CD4-positive, CD25-positive, alpha-beta regulatory T cell (primary cell): ENCODE measurements at regions not wholly inside any gene's neighbourhood (a gene's known extent, or its start where the extent isn't known, plus 50 kb on each side); places are given as distances from the start of the nearest gene placed in this dataset.
"Not testable (repeated sequence)": the region's sequence is repeated elsewhere in the genome, so short reads cannot be mapped to it uniquely, and the experiment has no call there.

Experiments used
- ATAC-seq, 2 donors: fragments of 150-1000 bp; cut with Tn5 transposase; one replicate each; pipeline ENCODE4 v1.10.0; 2021; ENCODE audit warnings: low read depth in 2 of 2, moderate number of reproducible peaks in 2 of 2, moderate library complexity in 1 of 2
- DNase-seq, 3 donors: peaks; one replicate each; pipeline versions ENCODE4 v3.0.0 to v3.0.0-alpha.2; 2012 to 2022; ENCODE audit warnings: mixed read lengths in 1 of 3
- H3K27ac ChIP-seq: one replicate; pipeline ENCODE4 v1.7.0; 2013; ENCODE audit warnings: mild to moderate bottlenecking, low read length; ENCODE audit not compliant: insufficient read depth, poor library complexity, severe bottlenecking
- H3K27me3 ChIP-seq: one replicate; pipeline ENCODE4 v1.7.0; 2013; ENCODE audit warnings: low read length; ENCODE audit not compliant: control insufficient read depth, insufficient read depth
- H3K36me3 ChIP-seq: one replicate; pipeline ENCODE4 v1.7.0; 2013; ENCODE audit warnings: mild to moderate bottlenecking, low read length, moderate library complexity; ENCODE audit not compliant: control insufficient read depth, insufficient read depth
- H3K4me1 ChIP-seq: 2 replicates; pipeline ENCODE4 v1.7.0; 2013; ENCODE audit warnings: mild to moderate bottlenecking, low read length; ENCODE audit not compliant: insufficient read depth, control insufficient read depth, poor library complexity, severe bottlenecking
- H3K4me3 ChIP-seq: one replicate; pipeline ENCODE4 v1.7.0; 2013; ENCODE audit warnings: low read depth, mild to moderate bottlenecking, low read length, moderate library complexity
- H3K9me3 ChIP-seq, 2 experiments: 1 replicate in 1 of 2; 2 replicates in 1 of 2; pipeline ENCODE4 v1.7.0; 2013; ENCODE audit warnings: low read length in 2 of 2, mild to moderate bottlenecking in 1 of 2, moderate library complexity in 1 of 2; ENCODE audit not compliant: control insufficient read depth in 2 of 2
- H3K27ac Mint-ChIP-seq, 3 donors: one replicate each; pipeline ENCODE4 v1.8.0; 2020 to 2022; ENCODE audit warnings: mild to moderate bottlenecking in 3 of 3, mixed read lengths in 3 of 3, moderate library complexity in 2 of 3
- H3K27me3 Mint-ChIP-seq: one replicate; pipeline ENCODE4 v1.8.0; 2022; ENCODE audit warnings: mild to moderate bottlenecking, mixed read lengths
- H3K36me3 Mint-ChIP-seq: one replicate; pipeline ENCODE4 v1.8.0; 2020; ENCODE audit warnings: mixed read lengths
- H3K4me1 Mint-ChIP-seq, 4 donors: one replicate each; pipeline ENCODE4 v1.8.0; 2020 to 2022; ENCODE audit warnings: mixed read lengths in 4 of 4, mild to moderate bottlenecking in 1 of 4
- H3K4me3 Mint-ChIP-seq, 4 donors: one replicate each; pipeline ENCODE4 v1.8.0; 2020 to 2022; ENCODE audit warnings: mild to moderate bottlenecking in 4 of 4, mixed read lengths in 4 of 4, moderate library complexity in 3 of 4
- H3K9me3 Mint-ChIP-seq, 7 donors: one replicate each; pipeline ENCODE4 v1.8.0; 2020 to 2022; ENCODE audit warnings: mixed read lengths in 7 of 7, mild to moderate bottlenecking in 3 of 7, moderate library complexity in 2 of 7

- H3K36me3 ChIP-seq, H3K27me3 Mint-ChIP-seq, H3K27ac ChIP-seq, H3K36me3 Mint-ChIP-seq, H3K27ac Mint-ChIP-seq, H3K9me3 ChIP-seq, H3K4me1 ChIP-seq, H3K4me3 ChIP-seq, DNase-seq, H3K4me1 Mint-ChIP-seq, ATAC-seq, H3K4me3 Mint-ChIP-seq, H3K27me3 ChIP-seq: not testable (repeated sequence)
- peaks cover 0 to 12% (median 7%) of the 10 kb centered on the region in 7 donors for H3K9me3 Mint-ChIP-seq
These were observed 842.8 kb upstream of the COBL start for GRCh38 chr7:52159421-52159820.

- H3K4me1 Mint-ChIP-seq: no peaks in the 10 kb centered on the region
- Histone ChIP-seq H3K27me3 (no peaks in the 10 kb centered on the region), H3K27ac (no peak overlapping the region), H3K36me3 (no peaks in the 10 kb centered on the region), H3K4me1 (no peaks in the 10 kb centered on the region), H3K9me3 (peaks cover 1 to 4% of the 10 kb centered on the region in 2 experiments), H3K4me3 (no peak overlapping the region)
- H3K27me3 Mint-ChIP-seq: no peaks in the 10 kb centered on the region
- peaks cover 1 to 10% (median 5%) of the 10 kb centered on the region in 7 donors for H3K9me3 Mint-ChIP-seq
- H3K27ac Mint-ChIP-seq: no peak overlapping the region
- no peak for ATAC-seq
- no peak for DNase-seq
- H3K36me3 Mint-ChIP-seq: no peaks in the 10 kb centered on the region
- H3K4me3 Mint-ChIP-seq: no peak overlapping the region
These were observed 837.8 kb upstream of the COBL start for GRCh38 chr7:52154382-52154781.

DNA sequence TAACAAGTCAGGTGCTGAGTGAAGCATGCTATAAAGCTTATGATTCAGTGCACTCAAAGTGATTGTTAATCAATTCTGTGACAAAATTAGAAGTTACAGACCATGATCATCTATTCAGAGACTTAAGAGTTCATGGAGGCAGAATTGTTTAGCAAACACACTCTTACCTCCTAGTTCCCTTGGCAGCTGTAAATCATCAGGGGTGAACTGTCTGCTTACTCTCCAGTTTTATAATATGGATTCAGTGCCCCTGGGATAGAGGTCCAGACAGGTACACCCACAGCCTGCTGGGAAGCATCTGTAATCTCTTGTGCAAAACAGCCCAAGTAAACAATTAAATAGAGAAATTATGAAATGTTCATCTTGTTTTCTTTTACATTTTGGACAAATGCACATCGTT is 835.0 kb upstream of the COBL start:
- Mint-ChIP-seq H3K9me3 (peaks cover 1 to 15% (median 5%) of the 10 kb centered on the region in 7 donors), H3K4me3 (no peak overlapping the region), H3K36me3 (no peaks in the 10 kb centered on the region), H3K27ac (no peak overlapping the region), H3K27me3 (no peaks in the 10 kb centered on the region), H3K4me1 (no peaks in the 10 kb centered on the region)
- no peak overlapping the region for H3K4me3 ChIP-seq
- no peak overlapping the region for H3K27ac ChIP-seq
- H3K36me3 ChIP-seq: no peaks in the 10 kb centered on the region
- peaks cover 0 to 4% of the 10 kb centered on the region in 2 experiments for H3K9me3 ChIP-seq
- H3K4me1 ChIP-seq: no peaks in the 10 kb centered on the region
- no peak for ATAC-seq
- H3K27me3 ChIP-seq: no peaks in the 10 kb centered on the region
- no peak for DNase-seq

DNA sequence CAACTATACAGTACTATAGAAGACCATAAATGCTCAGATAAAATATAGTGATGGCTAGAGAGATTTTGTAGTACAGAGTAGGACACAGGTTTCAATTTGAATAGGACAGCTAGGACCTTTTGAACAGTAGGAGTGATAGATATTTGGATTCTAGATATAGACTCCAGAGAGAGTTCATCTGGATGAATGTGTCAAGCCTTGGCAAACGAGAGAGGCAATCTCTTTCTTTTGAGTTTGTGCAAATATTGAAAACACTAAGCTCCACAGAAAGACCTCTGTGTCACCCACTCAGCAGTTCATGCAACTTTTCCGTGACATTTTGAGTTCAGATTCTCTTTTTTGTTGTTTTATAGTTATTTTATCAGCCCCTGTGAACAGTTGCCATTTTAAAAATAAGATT is 834.3 kb upstream of the COBL start:
- ATAC-seq (no peak), DNase-seq (no peak)
- no peaks in the 10 kb centered on the region for H3K4me1 Mint-ChIP-seq
- no peaks in the 10 kb centered on the region for H3K27me3 Mint-ChIP-seq
- H3K27ac ChIP-seq: no peak overlapping the region
- no peaks in the 10 kb centered on the region for H3K36me3 Mint-ChIP-seq
- H3K9me3 ChIP-seq: peaks cover 0 to 4% of the 10 kb centered on the region in 2 experiments
- no peaks in the 10 kb centered on the region for H3K4me1 ChIP-seq
- H3K4me3 ChIP-seq: no peak overlapping the region
- H3K27me3 ChIP-seq: no peaks in the 10 kb centered on the region
- H3K4me3 Mint-ChIP-seq: no peak overlapping the region
- no peaks in the 10 kb centered on the region for H3K36me3 ChIP-seq
- H3K9me3 Mint-ChIP-seq: peaks cover 1 to 13% (median 5%) of the 10 kb centered on the region in 7 donors
- no peak overlapping the region for H3K27ac Mint-ChIP-seq

GRCh38 chr7:52146871-52147634 is 830.4 kb upstream of the COBL start:
- no peaks in the 10 kb centered on the region for H3K27me3 ChIP-seq
- no peak for DNase-seq
- H3K27ac Mint-ChIP-seq: no peak overlapping the region
- peaks cover 0 to 13% (median 2%) of the 10 kb centered on the region in 7 donors for H3K9me3 Mint-ChIP-seq
- no peaks in the 10 kb centered on the region for H3K9me3 ChIP-seq
- H3K4me3 ChIP-seq: no peak overlapping the region
- H3K4me1 ChIP-seq: no peaks in the 10 kb centered on the region
- ATAC-seq: no peak
- H3K36me3 ChIP-seq: no peaks in the 10 kb centered on the region
- H3K4me1 Mint-ChIP-seq: no peaks in the 10 kb centered on the region
- no peak overlapping the region for H3K27ac ChIP-seq
- no peaks in the 10 kb centered on the region for H3K36me3 Mint-ChIP-seq
- no peaks in the 10 kb centered on the region for H3K27me3 Mint-ChIP-seq
- H3K4me3 Mint-ChIP-seq: peak overlapping the region in 1 of 4 donors; percentile 21

DNA sequence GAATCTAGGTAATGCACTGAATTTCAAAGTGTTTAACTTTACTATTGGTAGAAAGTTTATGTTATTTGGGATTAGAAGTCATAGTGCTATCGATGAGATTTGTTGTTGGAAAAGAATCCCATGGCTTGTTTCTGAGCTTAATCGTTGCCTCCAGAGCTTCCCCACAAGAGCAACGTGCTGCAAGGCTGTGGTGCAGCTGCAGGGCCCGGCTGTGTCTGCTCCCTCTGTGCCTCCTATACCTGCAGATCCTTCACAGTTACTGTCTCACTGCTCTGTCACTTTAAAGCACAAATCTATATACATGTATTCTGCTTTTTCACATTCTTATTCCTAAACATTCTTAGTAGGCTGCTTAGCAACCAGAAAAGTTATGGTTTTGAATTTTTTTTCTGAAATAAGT is 826.6 kb upstream of the COBL start:
- H3K4me1 Mint-ChIP-seq: no peaks in the 10 kb centered on the region
- no peaks in the 10 kb centered on the region for H3K36me3 Mint-ChIP-seq
- H3K9me3 Mint-ChIP-seq: peaks cover 4 to 17% (median 5%) of the 10 kb centered on the region in 7 donors
- H3K4me3 Mint-ChIP-seq: no peak overlapping the region
- H3K9me3 ChIP-seq: peaks cover 0 to 3% of the 10 kb centered on the region in 2 experiments
- H3K27me3 ChIP-seq: no peaks in the 10 kb centered on the region
- no peak for ATAC-seq
- no peaks in the 10 kb centered on the region for H3K27me3 Mint-ChIP-seq
- no peaks in the 10 kb centered on the region for H3K36me3 ChIP-seq
- H3K27ac Mint-ChIP-seq: no peak overlapping the region
- H3K27ac ChIP-seq: no peak overlapping the region
- DNase-seq: no peak
- H3K4me3 ChIP-seq: no peak overlapping the region
- no peaks in the 10 kb centered on the region for H3K4me1 ChIP-seq

DNA sequence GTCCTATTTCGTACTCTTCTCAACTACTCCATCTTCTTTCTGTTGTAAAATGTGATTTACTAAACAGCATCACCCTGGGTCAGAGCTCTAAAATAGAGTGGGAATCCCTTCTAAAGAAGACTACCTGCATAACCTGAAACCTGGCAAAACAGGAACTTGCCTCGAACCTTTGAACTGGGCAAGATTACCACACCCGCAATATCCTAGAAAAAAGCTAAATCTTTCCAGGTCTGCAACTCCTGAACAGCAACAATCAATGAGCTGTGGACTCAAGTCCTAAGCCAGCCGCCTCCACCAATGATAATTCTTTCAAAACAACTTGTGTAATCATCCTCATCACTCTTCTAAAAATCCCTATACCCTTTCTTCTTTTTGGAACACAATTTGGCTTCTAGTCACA is 824.2 kb upstream of the COBL start:
- ATAC-seq (no peak), DNase-seq (no peak)
- H3K27me3 ChIP-seq: no peaks in the 10 kb centered on the region
- Mint-ChIP-seq H3K4me1 (no peaks in the 10 kb centered on the region), H3K27me3 (no peaks in the 10 kb centered on the region), H3K9me3 (peaks cover 4 to 27% (median 10%) of the 10 kb centered on the region in 7 donors), H3K4me3 (no peak overlapping the region), H3K27ac (no peak overlapping the region), H3K36me3 (no peaks in the 10 kb centered on the region)
- no peaks in the 10 kb centered on the region for H3K4me1 ChIP-seq
- H3K4me3 ChIP-seq: no peak overlapping the region
- peaks cover 3 to 6% of the 10 kb centered on the region in 2 experiments for H3K9me3 ChIP-seq
- no peak overlapping the region for H3K27ac ChIP-seq
- no peaks in the 10 kb centered on the region for H3K36me3 ChIP-seq

GRCh38 chr7:52135403-52135802 is 818.8 kb upstream of the COBL start:
- no peaks in the 10 kb centered on the region for H3K4me1 ChIP-seq
- H3K4me1 Mint-ChIP-seq: no peaks in the 10 kb centered on the region
- H3K27me3 ChIP-seq: no peaks in the 10 kb centered on the region
- ATAC-seq: no peak
- H3K27ac Mint-ChIP-seq: no peak overlapping the region
- H3K9me3 ChIP-seq: peaks cover 0 to 8% of the 10 kb centered on the region in 2 experiments
- H3K36me3 ChIP-seq: no peaks in the 10 kb centered on the region
- no peaks in the 10 kb centered on the region for H3K27me3 Mint-ChIP-seq
- no peak overlapping the region for H3K4me3 Mint-ChIP-seq
- H3K36me3 Mint-ChIP-seq: no peaks in the 10 kb centered on the region
- DNase-seq: no peak
- no peak overlapping the region for H3K27ac ChIP-seq
- H3K9me3 Mint-ChIP-seq: peaks cover 0 to 23% (median 10%) of the 10 kb centered on the region in 7 donors
- H3K4me3 ChIP-seq: no peak overlapping the region
